HEK293T (cell line): ENCODE measurements at regions not wholly inside any gene's neighbourhood (a gene's known extent, or its start where the extent isn't known, plus 50 kb on each side); places are given as distances from the start of the nearest gene placed in this dataset.

Source experiments
- BHLHE40 ChIP-seq: fragments of 450-650 bp; IDR thresholded peaks from 2 replicates; pipeline ENCODE4 v1.6.1; 2016; ENCODE audit warnings: mild to moderate bottlenecking, moderate library complexity, borderline replicate concordance
- ELF4 ChIP-seq: fragments of 450-650 bp; IDR thresholded peaks from 2 replicates; pipeline ENCODE4 v1.6.1; 2017; ENCODE audit warnings: antibody characterized with exemption
- FOXM1 ChIP-seq: fragments of 450-650 bp; IDR thresholded peaks from 2 replicates; pipeline ENCODE4 v1.6.1; 2017; ENCODE audit warnings: mild to moderate bottlenecking, borderline replicate concordance
- L3MBTL2 ChIP-seq: fragments of 450-650 bp; conservative IDR thresholded peaks from 2 replicates; pipeline ENCODE4 v1.6.1; 2016; ENCODE audit warnings: mild to moderate bottlenecking
- SP1 ChIP-seq: fragments of 450-650 bp; IDR thresholded peaks from 2 replicates; pipeline ENCODE4 v1.6.1; 2017

DNA sequence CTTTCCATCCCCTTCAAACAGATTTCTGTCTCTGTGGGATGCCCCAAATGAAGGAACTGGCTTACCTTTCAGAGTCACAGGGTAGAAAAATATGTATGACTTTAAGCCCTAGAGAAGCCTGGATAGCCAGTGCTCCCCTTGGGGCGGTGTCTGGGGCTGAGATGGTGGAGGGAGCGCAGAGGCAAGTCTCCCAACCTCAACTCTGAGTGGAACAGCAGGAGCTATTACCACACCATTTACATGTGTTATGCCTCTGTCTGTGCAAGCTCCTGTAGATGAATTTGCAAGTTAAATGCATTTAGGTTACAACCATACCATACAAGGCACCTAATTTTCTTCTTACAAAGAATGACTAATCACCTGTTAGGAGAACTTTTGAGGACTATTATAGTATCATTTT, 50.4 kb upstream of the CLMN start:
- TF ChIP-seq ELF4, result no peak
- TF ChIP-seq BHLHE40, result no peak
- no peak for TF ChIP-seq SP1
- TF ChIP-seq L3MBTL2, result no peak
- no peak for TF ChIP-seq FOXM1
